ENCODE measurements at regions not wholly inside any gene's neighbourhood (a gene's known extent, or its start where the extent isn't known, plus 50 kb on each side); places are given as distances from the start of the nearest gene placed in this dataset.
"Not testable (repeated sequence)": the region's sequence is repeated elsewhere in the genome, so short reads cannot be mapped to it uniquely, and the experiment has no call there.

- Histone ChIP-seq H3K27me3 (no peaks in the 10 kb centered on the region), H3K9me3 (no peaks in the 10 kb centered on the region), H3K4me1 (no peaks in the 10 kb centered on the region), H3K36me3 (no peaks in the 10 kb centered on the region), H3K4me3 (no peak overlapping the region), H3K27ac (no peak overlapping the region)
- intact Hi-C loops (cut with DNase I; ENCODE audit: low total_unique reads): no loop called here
- no peak for ATAC-seq
- no peak for TF ChIP-seq POLR2A (IDR thresholded peaks at IDR 0.05)
- TF ChIP-seq, protein P1, sequence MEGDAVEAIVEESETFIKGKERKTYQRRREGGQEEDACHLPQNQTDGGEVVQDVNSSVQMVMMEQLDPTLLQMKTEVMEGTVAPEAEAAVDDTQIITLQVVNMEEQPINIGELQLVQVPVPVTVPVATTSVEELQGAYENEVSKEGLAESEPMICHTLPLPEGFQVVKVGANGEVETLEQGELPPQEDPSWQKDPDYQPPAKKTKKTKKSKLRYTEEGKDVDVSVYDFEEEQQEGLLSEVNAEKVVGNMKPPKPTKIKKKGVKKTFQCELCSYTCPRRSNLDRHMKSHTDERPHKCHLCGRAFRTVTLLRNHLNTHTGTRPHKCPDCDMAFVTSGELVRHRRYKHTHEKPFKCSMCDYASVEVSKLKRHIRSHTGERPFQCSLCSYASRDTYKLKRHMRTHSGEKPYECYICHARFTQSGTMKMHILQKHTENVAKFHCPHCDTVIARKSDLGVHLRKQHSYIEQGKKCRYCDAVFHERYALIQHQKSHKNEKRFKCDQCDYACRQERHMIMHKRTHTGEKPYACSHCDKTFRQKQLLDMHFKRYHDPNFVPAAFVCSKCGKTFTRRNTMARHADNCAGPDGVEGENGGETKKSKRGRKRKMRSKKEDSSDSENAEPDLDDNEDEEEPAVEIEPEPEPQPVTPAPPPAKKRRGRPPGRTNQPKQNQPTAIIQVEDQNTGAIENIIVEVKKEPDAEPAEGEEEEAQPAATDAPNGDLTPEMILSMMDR (IDR thresholded peaks at IDR 0.05 in 4 of 5, conservative IDR thresholded peaks at IDR 0.05 in 1 of 5): no peak
- in situ Hi-C loops (cut with MboI; ENCODE audit: low sequenced_read_pairs in 4 of 4): no loop called here
- DNase-seq: no peak
Measured at GRCh38 chr10:34905200-34905927, 90.3 kb upstream of the PARD3 start.

GRCh38 chr10:34904191-34904590, 89.1 kb upstream of the PARD3 start:
- DNase-seq: no peak
- TF ChIP-seq, protein P1 (IDR thresholded peaks at IDR 0.05 in 4 of 5, conservative IDR thresholded peaks at IDR 0.05 in 1 of 5): no peak
- no peak for TF ChIP-seq POLR2A (IDR thresholded peaks at IDR 0.05)
- H3K27ac ChIP-seq: no peak overlapping the region
- intact Hi-C loops (cut with DNase I; ENCODE audit: low total_unique reads): no loop called here
- no peaks in the 10 kb centered on the region for H3K9me3 ChIP-seq
- in situ Hi-C loops (cut with MboI; ENCODE audit: low sequenced_read_pairs in 4 of 4): no loop called here
- no peak overlapping the region for H3K4me3 ChIP-seq
- H3K4me1 ChIP-seq: no peaks in the 10 kb centered on the region
- no peaks in the 10 kb centered on the region for H3K36me3 ChIP-seq
- ATAC-seq: no peak
- no peaks in the 10 kb centered on the region for H3K27me3 ChIP-seq

DNA sequence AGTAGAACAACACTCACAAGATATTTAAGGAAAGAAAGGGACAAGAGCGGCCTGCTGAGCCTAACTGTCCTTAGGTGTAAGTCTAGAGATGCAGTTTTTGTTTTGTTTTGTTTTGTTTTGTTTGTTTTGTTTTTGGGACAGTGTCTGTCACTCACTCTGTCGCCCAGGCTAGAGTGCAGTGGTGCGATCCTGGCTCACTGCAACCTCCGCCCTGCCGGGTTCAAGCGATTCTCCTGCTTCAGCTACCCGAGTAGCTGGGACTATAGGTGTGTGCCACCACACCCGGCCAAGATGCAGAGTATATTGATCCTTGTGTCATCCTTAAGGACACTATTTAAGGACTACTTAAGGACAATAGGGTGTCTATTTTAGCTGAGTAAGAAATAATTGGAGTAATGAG, 84.1 kb upstream of the PARD3 start:
- intact Hi-C loops (cut with DNase I; ENCODE audit: low total_unique reads) (no loop called here), in situ Hi-C loops (cut with MboI; ENCODE audit: low sequenced_read_pairs in 4 of 4) (no loop called here)
- DNase-seq (no peak), ATAC-seq (no peak)
- Histone ChIP-seq H3K36me3 (no peaks in the 10 kb centered on the region), H3K4me3 (no peak overlapping the region), H3K27ac (no peak overlapping the region), H3K27me3 (no peaks in the 10 kb centered on the region), H3K9me3 (no peaks in the 10 kb centered on the region), H3K4me1 (no peaks in the 10 kb centered on the region)
- TF ChIP-seq POLR2A (IDR thresholded peaks at IDR 0.05): no peak
- TF ChIP-seq, protein P1 (IDR thresholded peaks at IDR 0.05 in 4 of 5, conservative IDR thresholded peaks at IDR 0.05 in 1 of 5): no peak

DNA sequence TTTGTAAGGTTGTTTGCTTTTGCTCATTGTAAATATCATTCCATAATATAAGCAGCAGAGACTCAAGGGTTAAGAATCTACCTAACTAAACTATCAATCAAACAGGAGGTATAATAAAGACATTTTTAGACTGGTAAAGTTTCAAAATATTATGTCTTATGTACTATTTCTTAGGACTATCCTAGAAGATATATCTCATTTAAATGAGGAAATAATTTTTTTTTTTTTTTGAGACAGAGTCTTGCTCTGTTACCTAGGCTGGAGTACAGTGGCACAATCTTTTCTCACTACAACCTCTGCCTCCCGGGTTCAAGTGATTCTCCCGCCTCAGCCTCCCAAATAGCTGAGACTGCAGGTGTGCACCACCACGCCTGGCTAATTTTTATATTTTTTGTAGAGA, 80.9 kb upstream of the PARD3 start:
- ATAC-seq: no peak
- H3K36me3 ChIP-seq: no peaks in the 10 kb centered on the region
- DNase-seq: no peak
- no peak for TF ChIP-seq POLR2A (IDR thresholded peaks at IDR 0.05)
- TF ChIP-seq, protein P1 (IDR thresholded peaks at IDR 0.05 in 4 of 5, conservative IDR thresholded peaks at IDR 0.05 in 1 of 5): no peak
- in situ Hi-C loops (cut with MboI; ENCODE audit: low sequenced_read_pairs in 4 of 4): no loop called here
- H3K4me3 ChIP-seq: no peak overlapping the region
- no peaks in the 10 kb centered on the region for H3K4me1 ChIP-seq
- no peak overlapping the region for H3K27ac ChIP-seq
- H3K27me3 ChIP-seq: no peaks in the 10 kb centered on the region
- intact Hi-C loops (cut with DNase I; ENCODE audit: low total_unique reads): no loop called here
- H3K9me3 ChIP-seq: no peaks in the 10 kb centered on the region

- H3K4me3 ChIP-seq; H3K9me3 ChIP-seq; H3K27ac ChIP-seq; in situ Hi-C loops (cut with MboI; ENCODE audit: low sequenced_read_pairs in 4 of 4); ATAC-seq; H3K4me1 ChIP-seq; intact Hi-C loops (cut with DNase I; ENCODE audit: low total_unique reads); H3K36me3 ChIP-seq; DNase-seq; H3K27me3 ChIP-seq: not testable (repeated sequence)
Measured at GRCh38 chr10:34895046-34895445, 80.0 kb upstream of the PARD3 start.

GRCh38 chr10:34892521-34892920, 77.4 kb upstream of the PARD3 start:
- H3K4me1 ChIP-seq; intact Hi-C loops (cut with DNase I; ENCODE audit: low total_unique reads); H3K27me3 ChIP-seq; H3K9me3 ChIP-seq; DNase-seq; in situ Hi-C loops (cut with MboI; ENCODE audit: low sequenced_read_pairs in 4 of 4); ATAC-seq; H3K36me3 ChIP-seq; H3K27ac ChIP-seq; H3K4me3 ChIP-seq: not testable (repeated sequence)
